Tibial nerve (tissue), 4 donors: ENCODE measurements at regions not wholly inside any gene's neighbourhood (a gene's known extent, or its start where the extent isn't known, plus 50 kb on each side); places are given as distances from the start of the nearest gene placed in this dataset.

Experiments used
- EP300 ChIP-seq, 2 donors: sonication (generic); formaldehyde crosslinking; IDR thresholded peaks; one replicate each; pipeline ENCODE4 v1.6.1; 2017; ENCODE audit warnings: antibody characterized with exemption in 2 of 2, mild to moderate bottlenecking in 1 of 2
- POLR2A ChIP-seq, 2 donors: fragments of 450-650 bp; IDR thresholded peaks; one replicate each; pipeline ENCODE4 v1.6.1; 2017; ENCODE audit warnings: antibody characterized with exemption in 2 of 2, mild to moderate bottlenecking in 2 of 2, moderate library complexity in 2 of 2
- TF ChIP-seq, protein P1 (sequence below), 5 experiments: fragments of 200-600 bp in 3 of 5; fragments of 450-650 bp in 2 of 5; sonication (generic) in 3 of 5; IDR thresholded peaks; one replicate each; pipeline ENCODE4 v1.5.1; 2016 to 2019; ENCODE audit warnings: antibody characterized with exemption in 5 of 5, mild to moderate bottlenecking in 3 of 5, moderate library complexity in 2 of 5

DNA sequence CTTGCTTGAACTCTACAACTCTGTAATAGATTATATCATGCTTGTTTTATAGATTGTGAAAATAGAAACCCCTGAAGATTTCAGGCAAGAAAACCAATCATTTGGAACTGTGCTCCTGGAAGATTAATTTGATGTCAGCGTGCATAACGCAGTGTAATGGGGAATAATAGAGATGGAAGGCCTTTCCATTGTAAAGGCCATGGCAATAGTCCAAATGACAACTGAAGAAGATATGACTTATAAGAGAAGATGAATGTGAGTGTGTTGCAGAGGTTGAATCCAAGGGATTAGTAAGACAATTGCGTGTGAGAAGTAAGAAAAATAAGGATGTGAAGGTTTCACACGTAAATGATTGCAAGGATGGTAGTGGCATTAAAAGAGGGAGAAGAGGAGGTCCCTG lies 285.0 kb downstream of the DUSP10 start:
- TF ChIP-seq, protein P1, sequence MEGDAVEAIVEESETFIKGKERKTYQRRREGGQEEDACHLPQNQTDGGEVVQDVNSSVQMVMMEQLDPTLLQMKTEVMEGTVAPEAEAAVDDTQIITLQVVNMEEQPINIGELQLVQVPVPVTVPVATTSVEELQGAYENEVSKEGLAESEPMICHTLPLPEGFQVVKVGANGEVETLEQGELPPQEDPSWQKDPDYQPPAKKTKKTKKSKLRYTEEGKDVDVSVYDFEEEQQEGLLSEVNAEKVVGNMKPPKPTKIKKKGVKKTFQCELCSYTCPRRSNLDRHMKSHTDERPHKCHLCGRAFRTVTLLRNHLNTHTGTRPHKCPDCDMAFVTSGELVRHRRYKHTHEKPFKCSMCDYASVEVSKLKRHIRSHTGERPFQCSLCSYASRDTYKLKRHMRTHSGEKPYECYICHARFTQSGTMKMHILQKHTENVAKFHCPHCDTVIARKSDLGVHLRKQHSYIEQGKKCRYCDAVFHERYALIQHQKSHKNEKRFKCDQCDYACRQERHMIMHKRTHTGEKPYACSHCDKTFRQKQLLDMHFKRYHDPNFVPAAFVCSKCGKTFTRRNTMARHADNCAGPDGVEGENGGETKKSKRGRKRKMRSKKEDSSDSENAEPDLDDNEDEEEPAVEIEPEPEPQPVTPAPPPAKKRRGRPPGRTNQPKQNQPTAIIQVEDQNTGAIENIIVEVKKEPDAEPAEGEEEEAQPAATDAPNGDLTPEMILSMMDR (IDR thresholded peaks at IDR 0.05) = no peak
- TF ChIP-seq POLR2A (IDR thresholded peaks at IDR 0.05) = no peak
- no peak for TF ChIP-seq EP300 (IDR thresholded peaks at IDR 0.05)
